H9 (cell line): ENCODE measurements at regions not wholly inside any gene's neighbourhood (a gene's known extent, or its start where the extent isn't known, plus 50 kb on each side); places are given as distances from the start of the nearest gene placed in this dataset.

Experiments used
- DNase-seq: peaks from one replicate; pipeline ENCODE4 v3.0.0-alpha.2; 2017
- H2AFZ ChIP-seq: one replicate; pipeline ENCODE4 v1.6.1; 2013; ENCODE audit warnings: mild to moderate bottlenecking, low read length, control low read depth, moderate library complexity
- H2AK5ac ChIP-seq: 2 replicates; pipeline ENCODE4 v1.6.1; 2013; ENCODE audit warnings: low read length, control low read depth, mixed read lengths; ENCODE audit not compliant: insufficient read length
- H2BK120ac ChIP-seq: one replicate; pipeline ENCODE4 v1.6.1; 2013; ENCODE audit warnings: low read depth, mild to moderate bottlenecking, low read length, control low read depth, inconsistent platforms; ENCODE audit not compliant: poor library complexity, severe bottlenecking
- H2BK12ac ChIP-seq: 2 replicates; pipeline ENCODE4 v1.6.1; 2013; ENCODE audit warnings: low read length, control low read depth, mixed read lengths, low read depth; ENCODE audit not compliant: insufficient read length
- H2BK15ac ChIP-seq: 2 replicates; pipeline ENCODE4 v1.6.1; 2013; ENCODE audit warnings: low read depth, low read length, control low read depth
- H2BK20ac ChIP-seq: one replicate; pipeline ENCODE4 v1.6.1; 2013; ENCODE audit warnings: low read depth, mild to moderate bottlenecking, low read length, control low read depth, inconsistent platforms; ENCODE audit not compliant: poor library complexity, severe bottlenecking
- H2BK5ac ChIP-seq: 2 replicates; pipeline ENCODE4 v1.6.1; 2013; ENCODE audit warnings: low read length, control low read depth, mixed read lengths; ENCODE audit not compliant: insufficient read length
- H3K14ac ChIP-seq: 2 replicates; pipeline ENCODE4 v1.6.1; 2013; ENCODE audit warnings: low read length, control low read depth; ENCODE audit not compliant: insufficient read depth
- H3K18ac ChIP-seq: 2 replicates; pipeline ENCODE4 v1.6.1; 2013; ENCODE audit warnings: low read depth, mild to moderate bottlenecking, mixed read lengths, low read length, control low read depth; ENCODE audit not compliant: insufficient read length
- H3K23ac ChIP-seq: 2 replicates; pipeline ENCODE4 v1.6.1; 2013; ENCODE audit warnings: low read length, control low read depth, mixed read lengths, low read depth; ENCODE audit not compliant: insufficient read length
- H3K23me2 ChIP-seq: 2 replicates; pipeline ENCODE4 v1.6.1; 2013; ENCODE audit warnings: low read depth, mild to moderate bottlenecking, mixed read lengths, low read length, control low read depth; ENCODE audit not compliant: insufficient read length, poor library complexity, severe bottlenecking
- H3K27ac ChIP-seq: 2 replicates; pipeline ENCODE4 v1.5.1; 2013; ENCODE audit warnings: low read length, control low read depth, mixed read lengths, low read depth; ENCODE audit not compliant: insufficient read length
- H3K27me3 ChIP-seq: 2 replicates; pipeline ENCODE4 v1.6.1; 2013; ENCODE audit warnings: low read length, control low read depth, inconsistent platforms; ENCODE audit not compliant: insufficient read depth
- H3K4ac ChIP-seq: 2 replicates; pipeline ENCODE4 v1.6.1; 2013; ENCODE audit warnings: low read depth, mild to moderate bottlenecking, control low read depth, inconsistent platforms, low read length, moderate library complexity
- H3K4me1 ChIP-seq: 2 replicates; pipeline ENCODE4 v1.6.1; 2013; ENCODE audit warnings: low read length, control low read depth, inconsistent platforms; ENCODE audit not compliant: insufficient read depth
- H3K4me2 ChIP-seq: 2 replicates; pipeline ENCODE4 v1.6.1; 2013; ENCODE audit warnings: low read length, control low read depth, mixed read lengths; ENCODE audit not compliant: insufficient read length, insufficient read depth
- H3K56ac ChIP-seq: 2 replicates; pipeline ENCODE4 v1.6.1; 2013; ENCODE audit warnings: low read depth, mild to moderate bottlenecking, mixed read lengths, low read length, control low read depth; ENCODE audit not compliant: insufficient read length
- H3K79me1 ChIP-seq: 2 replicates; pipeline ENCODE4 v1.6.1; 2013; ENCODE audit warnings: low read depth, mild to moderate bottlenecking, moderate library complexity, low read length, control low read depth, inconsistent platforms; ENCODE audit not compliant: insufficient read depth, poor library complexity, severe bottlenecking
- H3K79me2 ChIP-seq: 2 replicates; pipeline ENCODE4 v1.6.1; 2013; ENCODE audit warnings: low read length, control low read depth, inconsistent platforms; ENCODE audit not compliant: insufficient read depth
- H3K9ac ChIP-seq: 2 replicates; pipeline ENCODE4 v1.6.1; 2013; ENCODE audit warnings: low read length, control low read depth, mixed read lengths; ENCODE audit not compliant: insufficient read length; ENCODE audit errors: extremely low read depth
- H3K9me3 ChIP-seq: one replicate; pipeline ENCODE4 v1.6.1; 2013; ENCODE audit warnings: low read depth, low read length, inconsistent platforms; ENCODE audit not compliant: control insufficient read depth
- H3T11ph ChIP-seq: one replicate; pipeline ENCODE4 v1.6.1; 2013; ENCODE audit warnings: mild to moderate bottlenecking, low read length, control low read depth, inconsistent platforms
- H4K20me1 ChIP-seq: one replicate; pipeline ENCODE4 v1.6.1; 2013; ENCODE audit not compliant: control insufficient read depth, insufficient read length, insufficient read depth
- H4K5ac ChIP-seq: 2 replicates; pipeline ENCODE4 v1.6.1; 2013; ENCODE audit warnings: low read depth, mild to moderate bottlenecking, mixed read lengths, low read length, control low read depth; ENCODE audit not compliant: insufficient read length
- H4K8ac ChIP-seq: replicated peaks from 2 replicates; pipeline ENCODE4 v1.6.1; 2013; ENCODE audit warnings: low read length, control low read depth, mixed read lengths, low read depth; ENCODE audit not compliant: insufficient read length
- H4K91ac ChIP-seq: 2 replicates; pipeline ENCODE4 v1.6.1; 2013; ENCODE audit warnings: low read depth, mild to moderate bottlenecking, moderate library complexity, mixed read lengths, low read length, control low read depth; ENCODE audit not compliant: insufficient read length
- H3K27ac Mint-ChIP-seq, 3 experiments: 2 replicates in 2 of 3; 3 replicates in 1 of 3; pipeline ENCODE4 v1.8.0; 2020 to 2021; ENCODE audit warnings: mixed read lengths in 3 of 3, mild to moderate bottlenecking in 1 of 3, moderate library complexity in 1 of 3
- H3K27me3 Mint-ChIP-seq: 2 replicates; pipeline ENCODE4 v1.8.0; 2021; ENCODE audit warnings: low read depth, mild to moderate bottlenecking, moderate library complexity, mixed read lengths
- H3K36me3 Mint-ChIP-seq, 3 experiments: 2 replicates in 2 of 3; 3 replicates in 1 of 3; pipeline ENCODE4 v1.8.0; 2020 to 2021; ENCODE audit warnings: low read depth in 3 of 3, mixed read lengths in 3 of 3; ENCODE audit not compliant: insufficient read depth in 1 of 3
- H3K4me1 Mint-ChIP-seq, 2 experiments: 2 replicates each; pipeline ENCODE4 v1.8.0; 2020; ENCODE audit warnings: mixed read lengths in 2 of 2
- H3K4me3 Mint-ChIP-seq, 2 experiments: 2 replicates in 1 of 2; 3 replicates in 1 of 2; pipeline ENCODE4 v1.8.0; 2020 to 2021; ENCODE audit warnings: mild to moderate bottlenecking in 2 of 2, mixed read lengths in 2 of 2, moderate library complexity in 1 of 2
- H3K9me3 Mint-ChIP-seq, 2 experiments: 2 replicates in 1 of 2; 3 replicates in 1 of 2; pipeline ENCODE4 v1.8.0; 2020; ENCODE audit warnings: mild to moderate bottlenecking in 2 of 2, mixed read lengths in 2 of 2, moderate library complexity in 1 of 2
- CTCF ChIP-seq: fragments of 200-600 bp; sonication (generic); conservative IDR thresholded peaks from 3 replicates; pipeline ENCODE4 v1.8.0; 2021; ENCODE audit warnings: antibody characterized with exemption, mild to moderate bottlenecking
- WGBS: extraction: QIAGEN DNeasy Blood & Tissue Kit; methylation state at CpG from one replicate; pipeline ENCODE4 v1.1.7; 2013; ENCODE audit warnings: missing lambda C conversion rate, low lambda C conversion rate, mixed read lengths; ENCODE audit not compliant: insufficient read length; ENCODE audit errors: extremely low coverage; 5-methylcytosine and 5-hydroxymethylcytosine counted together

- Histone ChIP-seq H3K9ac (no peak overlapping the region), H3K9me3 (no peaks in the 10 kb centered on the region), H4K8ac (no peak overlapping the region), H3K4me1 (no peaks in the 10 kb centered on the region), H2BK5ac (no peak overlapping the region), H3K27me3 (no peaks in the 10 kb centered on the region), H2BK12ac (no peak overlapping the region), H3K4me2 (no peak overlapping the region), H3K79me2 (no peaks in the 10 kb centered on the region), H4K20me1 (no peaks in the 10 kb centered on the region), H3K14ac (no peak overlapping the region), H4K91ac (no peak overlapping the region), H3T11ph (no peak overlapping the region), H2BK15ac (no peak overlapping the region), H2BK120ac (no peak overlapping the region), H3K4ac (no peak overlapping the region), H3K18ac (no peak overlapping the region), H2AK5ac (no peak overlapping the region), H3K79me1 (no peaks in the 10 kb centered on the region), H3K56ac (no peak overlapping the region), H3K27ac (no peak overlapping the region), H3K23ac (no peak overlapping the region), H2AFZ (no peak overlapping the region), H4K5ac (no peak overlapping the region), H2BK20ac (no peak overlapping the region), H3K23me2 (no peaks in the 10 kb centered on the region)
- H3K4me1 Mint-ChIP-seq = peaks cover 0 to 3% of the 10 kb centered on the region in 2 experiments; a peak in 2 of 4 replicates
- no peak overlapping the region for H3K4me3 Mint-ChIP-seq
- H3K27me3 Mint-ChIP-seq = no peaks in the 10 kb centered on the region
- H3K9me3 Mint-ChIP-seq = peaks cover 7 to 8% of the 10 kb centered on the region in 2 experiments; a peak in 3 of 5 replicates
- no peak for DNase-seq
- no CpG with 5 or more reads among the region's 5 CpGs for WGBS
- no peak for TF ChIP-seq CTCF
- H3K27ac Mint-ChIP-seq = no peak overlapping the region
- H3K36me3 Mint-ChIP-seq = peaks cover 0 to 5% (median 0%) of the 10 kb centered on the region in 3 experiments; a peak in 2 of 7 replicates
Observed at GRCh38 chr4:163245044-163245728, 78.5 kb upstream of the NAF1 start.
